Uterus (tissue), 2 donors: ENCODE measurements at regions not wholly inside any gene's neighbourhood (a gene's known extent, or its start where the extent isn't known, plus 50 kb on each side); places are given as distances from the start of the nearest gene placed in this dataset.

Experiments
- CTCF ChIP-seq, 4 experiments: fragments of 200-600 bp in 2 of 4; fragments of 450-650 bp in 2 of 4; sonication (generic) in 2 of 4; IDR thresholded peaks; one replicate each; pipeline ENCODE4 v1.5.1; 2016 to 2019; ENCODE audit warnings: antibody characterized with exemption in 4 of 4, mild to moderate bottlenecking in 2 of 4, moderate library complexity in 1 of 4
- POLR2A ChIP-seq, 2 donors: fragments of 450-650 bp; IDR thresholded peaks; one replicate each; pipeline ENCODE4 v1.6.1; 2016; ENCODE audit warnings: antibody characterized with exemption in 2 of 2, mild to moderate bottlenecking in 1 of 2, moderate library complexity in 1 of 2

- no peak for TF ChIP-seq CTCF (IDR thresholded peaks at IDR 0.05)
- no peak for TF ChIP-seq POLR2A (IDR thresholded peaks at IDR 0.05)
Measured at GRCh38 chr1:81308191-81308590, 492.5 kb upstream of the ADGRL2 start.
